ENCODE measurements at regions not wholly inside any gene's neighbourhood (a gene's known extent, or its start where the extent isn't known, plus 50 kb on each side); places are given as distances from the start of the nearest gene placed in this dataset.

- no peak for DNase-seq (ENCODE audit: low spot score)
Observed at GRCh38 chr12:91922139-91922538, 223.5 kb downstream of the BTG1 start.

- DNase-seq (ENCODE audit: low spot score), result no peak
Observed at GRCh38 chr12:91921555-91921954, 224.1 kb downstream of the BTG1 start.

GRCh38 chr12:91920741-91921140 lies 224.9 kb downstream of the BTG1 start:
- DNase-seq (ENCODE audit: low spot score), result no peak

- DNase-seq (ENCODE audit: low spot score), result no peak
Observed at GRCh38 chr12:91920276-91920675, 225.4 kb downstream of the BTG1 start.

GRCh38 chr12:91918431-91918830 lies 227.2 kb downstream of the BTG1 start:
- no peak for DNase-seq (ENCODE audit: low spot score)

GRCh38 chr12:91914701-91915100 lies 230.9 kb downstream of the BTG1 start:
- DNase-seq (ENCODE audit: low spot score), result no peak

GRCh38 chr12:91913651-91914050 lies 232.0 kb downstream of the BTG1 start:
- no peak for DNase-seq (ENCODE audit: low spot score)

- DNase-seq (ENCODE audit: low spot score), result no peak
Observed at GRCh38 chr12:91913124-91913523, 232.5 kb downstream of the BTG1 start.

- DNase-seq (ENCODE audit: low spot score), result no peak
Observed at GRCh38 chr12:91912178-91912577, 233.5 kb downstream of the BTG1 start.

GRCh38 chr12:91910871-91911388 lies 234.7 kb downstream of the BTG1 start:
- no peak for DNase-seq (ENCODE audit: low spot score)

- DNase-seq (ENCODE audit: low spot score), result peak; percentile 95
Observed at GRCh38 chr12:91902860-91903683, 242.6 kb downstream of the BTG1 start.

GRCh38 chr12:91901381-91902074 lies 244.1 kb downstream of the BTG1 start:
- peak; percentile 84 for DNase-seq (ENCODE audit: low spot score)

- no peak for DNase-seq (ENCODE audit: low spot score)
Observed at GRCh38 chr12:91900971-91901370, 244.7 kb downstream of the BTG1 start.

GRCh38 chr12:91899056-91899455 lies 246.6 kb downstream of the BTG1 start:
- DNase-seq (ENCODE audit: low spot score), result no peak

GRCh38 chr12:91897025-91897515 lies 248.6 kb downstream of the BTG1 start:
- DNase-seq (ENCODE audit: low spot score), result no peak

GRCh38 chr12:91896286-91897024 lies 249.2 kb downstream of the BTG1 start:
- DNase-seq (ENCODE audit: low spot score), result no peak

- DNase-seq (ENCODE audit: low spot score), result no peak
Observed at GRCh38 chr12:91894911-91895310, 250.7 kb downstream of the BTG1 start.

- DNase-seq (ENCODE audit: low spot score), result no peak
Observed at GRCh38 chr12:91893476-91893875, 252.2 kb downstream of the BTG1 start.

GRCh38 chr12:91892081-91892855 lies 253.4 kb downstream of the BTG1 start:
- DNase-seq (ENCODE audit: low spot score), result no peak

- DNase-seq (ENCODE audit: low spot score), result no peak
Observed at GRCh38 chr12:91890742-91891141, 254.9 kb downstream of the BTG1 start.

GRCh38 chr12:91889910-91890309 lies 255.7 kb downstream of the BTG1 start:
- no peak for DNase-seq (ENCODE audit: low spot score)

- DNase-seq (ENCODE audit: low spot score), result no peak
Observed at GRCh38 chr12:91889059-91889458, 256.6 kb downstream of the BTG1 start.
